Heart right ventricle (tissue), 16 donors: ENCODE measurements at regions not wholly inside any gene's neighbourhood (a gene's known extent, or its start where the extent isn't known, plus 50 kb on each side); places are given as distances from the start of the nearest gene placed in this dataset.

ENCODE experiments used
- ATAC-seq, 8 donors: fragments of 200-7000 bp; cut with Tn5 transposase; one replicate each; pipeline ENCODE4 v1.9.1; 2020; ENCODE audit warnings: mild to moderate bottlenecking in 8 of 8, moderate library complexity in 8 of 8, moderate number of reproducible peaks in 1 of 8
- DNase-seq, 2 donors: peaks; one replicate each; pipeline ENCODE4 v3.0.0-alpha.2; 2020
- H3K27ac ChIP-seq, 10 donors: fragments of 200-600 bp; sonication (generic) in 2 of 10; one replicate each; pipeline versions ENCODE4 v1.5.0 to v1.8.0; 2020 to 2022; ENCODE audit warnings: mild to moderate bottlenecking in 3 of 10
- H3K27me3 ChIP-seq, 7 donors: fragments of 200-600 bp; one replicate each; pipeline ENCODE4 v1.8.0; 2021 to 2022; ENCODE audit warnings: mild to moderate bottlenecking in 2 of 7
- H3K36me3 ChIP-seq, 9 donors: fragments of 200-600 bp; sonication (generic) in 1 of 9; one replicate each; pipeline versions ENCODE4 v1.5.0 to v1.8.0; 2020 to 2022; ENCODE audit warnings: mild to moderate bottlenecking in 2 of 9
- H3K4me1 ChIP-seq, 9 donors: fragments of 200-600 bp; sonication (generic) in 1 of 9; one replicate each; pipeline versions ENCODE4 v1.5.0 to v1.8.0; 2020 to 2022; ENCODE audit warnings: mild to moderate bottlenecking in 4 of 9
- H3K4me3 ChIP-seq, 10 donors: fragments of 200-600 bp; sonication (generic) in 2 of 10; one replicate each; pipeline versions ENCODE4 v1.5.0 to v1.8.0; 2020 to 2022; ENCODE audit warnings: mild to moderate bottlenecking in 7 of 10, moderate library complexity in 2 of 10
- H3K9me3 ChIP-seq, 11 donors: fragments of 200-600 bp in 10 of 11; sonication (generic) in 2 of 11; one replicate each; pipeline versions ENCODE4 v1.5.0 to v1.8.0; 2013 to 2022; ENCODE audit warnings: mild to moderate bottlenecking in 2 of 11, control low read depth in 1 of 11, moderate library complexity in 1 of 11
- WGBS, 2 donors: extraction: QIAGEN DNeasy Blood & Tissue Kit; methylation state at CpG; one replicate each; pipeline ENCODE4 v1.1.7; 2013; ENCODE audit warnings: inconsistent platforms in 1 of 2; 5-methylcytosine and 5-hydroxymethylcytosine counted together
- intact Hi-C, 10 donors: fragments of 100-400 bp; cut with DNase I; formaldehyde crosslinking; loops; one replicate each; pipeline versions ENCODE4 v1.11.1 to v1.14.2; 2022
- TF ChIP-seq, protein P1 (sequence below), 9 donors: fragments of 200-600 bp; sonication (generic) in 2 of 9; IDR thresholded peaks; one replicate each; pipeline versions ENCODE4 v1.5.0 to v1.8.0; 2021 to 2022; ENCODE audit warnings: antibody characterized with exemption in 9 of 9, mild to moderate bottlenecking in 5 of 9, moderate library complexity in 1 of 9
- donor health status: Arrhythmogenic right ventricular cardiomyopathy.
- donor health status: ischemic (EF 13 %, LVEDD 7.1; RV severe dilation, severe dysfunction).
- donor health status: healthy with polysubstance abuse.
- donor health status: DM: no; HTN: yes; CAD: no.
- donor health status: DM: no; HTN: no; CAD: no.
- donor health status: ischemic (EF 25% LVEDD 6.9; RV normal size, moderate dysfunction).
- donor health status: ischemic (EF 25% LVEDD 5.7; RV mildly dilated, moderate dysfunction).
- donor health status: healthy.
- donor health status: DM: yes; HTN: yes; CAD: no.
- donor health status: Ischemic cardiomyopathy.
- donor health status: ischemic (EF 35%, LVEDD 5.7; RV mildly dilated, moderate dysfunction).
- donor health status: nonischemic (EF 11% LVEDD 7.7; RV severe dilation, severe dysfunction).
- donor health status: DM: yes; HTN: yes; CAD: no.
- donor health status: PGD.
- donor health status: ischemic (EF 29% LVEDD 5.4; RV normal size, mild dysfunction).
- donor health status: nonischemic (EF 23%, LVEDD 6.1; RV moderate dilation, normal function).

DNA sequence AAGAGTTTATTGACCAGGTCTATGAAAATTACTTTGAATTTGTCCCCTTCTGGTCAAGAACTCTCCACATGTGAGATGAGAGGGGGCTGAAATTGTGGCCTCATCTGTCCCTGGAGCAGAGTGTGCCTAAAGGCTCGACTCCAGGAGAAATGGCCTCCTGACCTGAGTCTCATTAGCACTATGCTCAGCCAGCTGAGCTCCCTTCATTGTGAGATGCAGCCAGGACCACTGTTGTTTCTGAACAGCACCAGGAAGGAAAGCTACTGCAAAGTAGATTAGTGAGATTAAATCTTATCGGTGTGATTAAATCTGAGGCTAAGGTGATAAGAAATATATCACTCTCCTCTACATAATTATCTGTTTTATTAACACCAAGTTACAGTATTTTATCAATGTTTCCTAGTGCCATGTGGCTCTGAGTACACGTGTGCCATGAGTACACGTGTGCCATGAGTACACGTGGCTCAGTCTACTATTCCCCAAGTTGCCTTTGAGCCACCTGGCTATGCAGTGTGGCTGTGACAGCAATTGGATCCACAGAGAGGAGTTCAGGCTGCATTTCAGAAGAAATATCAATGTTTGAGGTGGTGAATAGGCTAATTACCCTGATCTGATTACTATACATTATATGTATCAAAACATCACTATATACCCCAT lies 126.9 kb downstream of the IPMK start:
- H3K4me3 ChIP-seq: no peak overlapping the region
- intact Hi-C loops: no loop called here
- DNase-seq (no peak), ATAC-seq (no peak)
- H3K9me3 ChIP-seq: peaks cover 0 to 10% (median 0%) of the 10 kb centered on the region in 11 donors
- H3K4me1 ChIP-seq: no peaks in the 10 kb centered on the region
- H3K27me3 ChIP-seq: peaks cover 0 to 11% (median 0%) of the 10 kb centered on the region in 7 donors
- WGBS, 2 donors: 64% methylated on average over 5 of the region's 5 CpGs
- H3K27ac ChIP-seq: no peak overlapping the region
- TF ChIP-seq, protein P1, sequence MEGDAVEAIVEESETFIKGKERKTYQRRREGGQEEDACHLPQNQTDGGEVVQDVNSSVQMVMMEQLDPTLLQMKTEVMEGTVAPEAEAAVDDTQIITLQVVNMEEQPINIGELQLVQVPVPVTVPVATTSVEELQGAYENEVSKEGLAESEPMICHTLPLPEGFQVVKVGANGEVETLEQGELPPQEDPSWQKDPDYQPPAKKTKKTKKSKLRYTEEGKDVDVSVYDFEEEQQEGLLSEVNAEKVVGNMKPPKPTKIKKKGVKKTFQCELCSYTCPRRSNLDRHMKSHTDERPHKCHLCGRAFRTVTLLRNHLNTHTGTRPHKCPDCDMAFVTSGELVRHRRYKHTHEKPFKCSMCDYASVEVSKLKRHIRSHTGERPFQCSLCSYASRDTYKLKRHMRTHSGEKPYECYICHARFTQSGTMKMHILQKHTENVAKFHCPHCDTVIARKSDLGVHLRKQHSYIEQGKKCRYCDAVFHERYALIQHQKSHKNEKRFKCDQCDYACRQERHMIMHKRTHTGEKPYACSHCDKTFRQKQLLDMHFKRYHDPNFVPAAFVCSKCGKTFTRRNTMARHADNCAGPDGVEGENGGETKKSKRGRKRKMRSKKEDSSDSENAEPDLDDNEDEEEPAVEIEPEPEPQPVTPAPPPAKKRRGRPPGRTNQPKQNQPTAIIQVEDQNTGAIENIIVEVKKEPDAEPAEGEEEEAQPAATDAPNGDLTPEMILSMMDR (IDR thresholded peaks at IDR 0.05): no peak
- H3K36me3 ChIP-seq: no peaks in the 10 kb centered on the region

DNA sequence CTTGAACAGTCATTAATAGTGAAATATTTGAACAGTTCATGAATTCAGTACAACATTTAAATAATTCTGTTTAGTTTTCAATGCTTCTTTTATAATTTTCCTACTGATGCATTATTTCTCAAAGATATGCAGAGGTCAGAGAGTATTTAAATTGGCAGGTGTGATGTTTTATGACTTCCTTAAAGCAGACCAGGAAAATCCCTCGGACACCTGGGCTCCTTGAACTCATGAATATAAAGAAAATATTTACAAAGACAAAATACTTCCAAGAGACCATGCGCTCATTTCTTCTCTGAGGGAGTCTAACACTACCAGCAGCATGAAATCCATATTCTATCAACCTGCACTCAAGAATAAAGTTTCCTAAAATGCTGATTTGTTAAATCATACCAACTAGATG lies 127.6 kb downstream of the IPMK start:
- H3K4me3 ChIP-seq: no peak overlapping the region
- H3K36me3 ChIP-seq: no peaks in the 10 kb centered on the region
- H3K9me3 ChIP-seq: peaks cover 0 to 10% (median 0%) of the 10 kb centered on the region in 11 donors
- TF ChIP-seq, protein P1 (IDR thresholded peaks at IDR 0.05): no peak
- no peak for ATAC-seq
- H3K4me1 ChIP-seq: no peaks in the 10 kb centered on the region
- H3K27ac ChIP-seq: no peak overlapping the region
- WGBS, 2 donors: 80 to 82% methylated on average over 2 of the region's 2 CpGs
- H3K27me3 ChIP-seq: peaks cover 0 to 11% (median 0%) of the 10 kb centered on the region in 7 donors
- DNase-seq: no peak
- intact Hi-C loops: no loop called here

DNA sequence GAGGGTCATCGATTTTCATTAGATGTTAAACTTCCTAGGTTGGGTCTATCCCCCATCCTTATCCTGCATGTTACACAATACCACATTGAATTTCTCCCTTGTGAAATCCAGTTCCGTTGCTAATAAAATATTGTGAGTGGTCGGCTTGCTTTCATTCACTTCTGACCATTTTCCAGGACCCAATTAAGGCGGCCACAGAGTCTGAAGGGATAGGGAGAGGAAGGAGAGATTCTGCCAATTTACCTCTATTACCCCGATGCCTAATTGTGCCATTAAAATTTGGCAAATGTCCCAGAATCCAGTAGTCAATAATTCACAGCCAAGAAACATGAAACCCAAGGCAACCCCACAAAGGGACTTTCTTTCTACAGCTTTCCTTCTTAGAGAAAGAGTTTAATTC lies 129.9 kb downstream of the IPMK start:
- peaks cover 0 to 11% (median 0%) of the 10 kb centered on the region in 7 donors for H3K27me3 ChIP-seq
- WGBS, 2 donors: 73 to 82% methylated on average over 5 of the region's 5 CpGs
- TF ChIP-seq, protein P1 (IDR thresholded peaks at IDR 0.05): no peak
- intact Hi-C loops: no loop called here
- ATAC-seq: no peak
- H3K36me3 ChIP-seq: no peaks in the 10 kb centered on the region
- H3K4me1 ChIP-seq: no peaks in the 10 kb centered on the region
- no peak overlapping the region for H3K4me3 ChIP-seq
- no peak overlapping the region for H3K27ac ChIP-seq
- no peaks in the 10 kb centered on the region for H3K9me3 ChIP-seq
- DNase-seq: no peak

DNA sequence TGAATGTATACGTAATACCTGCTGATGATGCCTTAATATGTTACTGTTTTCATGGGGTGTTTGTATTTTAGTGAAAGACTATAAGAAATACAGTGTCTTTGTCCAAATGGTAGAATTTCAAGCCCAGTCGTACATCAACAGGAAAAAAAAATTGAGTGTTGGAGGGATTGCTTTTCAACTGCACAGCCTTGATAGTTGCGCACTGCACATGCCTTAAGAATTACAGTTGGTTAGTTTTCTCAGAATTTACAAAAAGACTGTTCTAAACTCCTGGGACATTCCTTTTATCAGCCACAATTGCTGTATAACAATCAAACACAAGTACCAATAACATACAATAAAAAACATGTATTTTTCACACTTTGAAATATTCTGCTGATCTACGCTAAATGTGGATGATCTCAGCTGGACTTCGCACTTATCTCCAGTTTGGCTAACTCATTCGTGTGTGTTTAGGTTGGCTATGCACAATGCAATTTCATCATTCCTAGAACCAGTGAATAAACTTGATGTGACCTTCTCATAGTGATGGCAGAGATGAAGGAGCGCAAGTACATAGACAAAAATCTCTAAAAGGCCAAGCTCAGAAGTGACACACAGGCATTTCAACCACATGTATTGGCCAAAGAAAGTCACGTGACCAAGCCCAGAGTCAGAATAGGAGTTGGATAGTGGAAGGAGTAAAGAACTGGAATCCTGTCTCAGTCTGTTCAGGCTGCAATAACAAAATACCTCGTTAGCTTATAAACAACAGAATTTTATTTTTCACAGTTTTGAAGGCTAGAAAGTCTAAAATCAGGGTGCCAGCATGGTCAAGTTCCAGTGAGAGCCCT lies 152.3 kb downstream of the IPMK start:
- DNase-seq (no peak), ATAC-seq (no peak)
- no peaks in the 10 kb centered on the region for H3K9me3 ChIP-seq
- TF ChIP-seq, protein P1 (IDR thresholded peaks at IDR 0.05): no peak
- H3K4me3 ChIP-seq: no peak overlapping the region
- intact Hi-C loops: no loop called here
- H3K27me3 ChIP-seq: peaks cover 0 to 4% (median 0%) of the 10 kb centered on the region in 7 donors
- H3K36me3 ChIP-seq: no peaks in the 10 kb centered on the region
- no peak overlapping the region for H3K27ac ChIP-seq
- H3K4me1 ChIP-seq: no peaks in the 10 kb centered on the region
- WGBS, 2 donors: 78 to 79% methylated on average over 9 of the region's 9 CpGs
